GM18517 (cell line): ENCODE measurements at regions not wholly inside any gene's neighbourhood (a gene's known extent, or its start where the extent isn't known, plus 50 kb on each side); places are given as distances from the start of the nearest gene placed in this dataset.
"Not testable (repeated sequence)": the region's sequence is repeated elsewhere in the genome, so short reads cannot be mapped to it uniquely, and the experiment has no call there.

Experiments used
- ATAC-seq: cut with Tn5 transposase; IDR thresholded peaks from one replicate; pipeline ENCODE4 v1.9.1; 2021; ENCODE audit warnings: mild to moderate bottlenecking, moderate library complexity; ENCODE audit not compliant: unreplicated experiment

- no peak for ATAC-seq
These were observed 76.5 kb downstream of the ARL5B start for GRCh38 chr10:18735711-18736110.

DNA sequence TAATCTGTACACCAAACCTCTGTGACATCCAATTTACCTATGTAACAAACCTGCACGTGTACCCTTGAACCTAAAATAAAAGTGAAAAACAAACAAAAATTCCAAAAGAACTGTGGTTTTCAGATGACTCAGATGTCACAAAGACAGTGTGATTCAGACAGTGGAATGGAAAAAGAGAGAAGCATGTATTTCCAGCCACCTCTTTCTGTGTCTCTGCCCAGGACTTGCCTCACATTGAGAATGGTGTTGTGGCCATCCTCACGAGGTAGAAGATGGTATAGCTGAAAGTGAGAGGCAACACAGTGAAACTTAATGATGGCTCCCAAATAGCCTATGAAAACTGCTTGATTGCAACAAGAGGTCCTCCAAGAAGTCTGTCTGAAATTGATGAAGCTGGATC, 78.0 kb downstream of the ARL5B start:
- no peak for ATAC-seq

GRCh38 chr10:18737841-18738240, 78.6 kb downstream of the ARL5B start:
- no peak for ATAC-seq

DNA sequence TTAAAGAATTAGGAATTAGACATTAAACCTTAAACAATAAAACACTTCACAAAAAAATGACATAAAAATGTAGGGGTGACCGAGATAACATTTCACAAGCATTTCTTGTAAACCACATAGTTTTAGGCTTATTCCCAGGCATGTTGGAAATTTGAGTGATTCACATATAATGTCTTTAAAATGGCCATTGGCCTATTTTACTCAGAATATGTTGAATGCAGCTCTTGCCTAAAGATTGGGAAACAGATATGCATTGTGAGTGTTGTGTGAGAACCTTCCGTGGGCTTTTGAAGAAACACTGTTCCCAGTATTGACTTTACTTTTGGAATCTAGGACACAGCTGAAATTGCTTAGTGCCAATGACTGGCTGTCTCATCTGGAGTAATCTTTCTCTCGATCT, 79.6 kb downstream of the ARL5B start:
- ATAC-seq, result no peak

GRCh38 chr10:18743926-18744325, 84.7 kb downstream of the ARL5B start:
- ATAC-seq, result no peak

GRCh38 chr10:18753312-18753895, 94.2 kb downstream of the ARL5B start:
- ATAC-seq, result no peak

GRCh38 chr10:18759575-18759974, 100.3 kb downstream of the ARL5B start:
- peak; percentile 77 for ATAC-seq

- no peak for ATAC-seq
These were observed 101.6 kb downstream of the ARL5B start for GRCh38 chr10:18760836-18761235.

DNA sequence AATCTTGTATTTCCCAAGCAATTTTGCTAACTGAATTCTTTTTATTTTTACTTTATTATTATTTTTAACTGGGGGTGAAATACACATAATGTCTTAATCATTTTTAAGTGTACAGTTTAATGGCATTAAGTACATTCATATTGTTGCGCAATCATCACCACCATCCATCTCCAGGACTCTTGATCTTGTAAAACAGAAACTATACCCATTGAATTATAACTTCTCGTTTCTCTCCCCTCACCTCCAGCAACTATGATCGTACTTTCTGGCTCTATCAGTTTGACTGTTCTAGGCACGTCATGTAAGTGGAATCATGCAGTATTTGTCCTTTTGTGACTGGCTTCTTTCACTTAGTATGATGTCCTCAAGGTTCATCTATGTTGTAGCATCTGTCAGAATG, 108.8 kb downstream of the ARL5B start:
- ATAC-seq, result no peak

DNA sequence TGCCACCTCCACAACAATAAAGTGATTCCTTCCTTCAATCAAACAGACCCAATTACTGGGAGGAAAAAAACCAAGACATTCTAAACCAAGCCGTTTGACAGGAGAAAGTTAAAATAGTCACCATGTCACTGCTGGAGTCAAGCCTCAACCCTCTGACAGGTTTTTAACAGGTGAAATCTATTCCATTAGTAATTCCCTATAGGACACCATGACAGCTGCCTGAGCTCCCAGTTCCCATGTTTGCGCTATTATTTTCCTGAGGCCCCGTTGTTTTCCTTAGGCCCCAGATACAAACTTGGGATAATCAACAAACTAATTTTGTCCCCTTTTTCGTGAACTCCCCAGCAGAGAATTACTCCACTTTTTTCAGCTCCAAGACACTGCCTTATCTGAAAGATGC, 113.9 kb downstream of the ARL5B start:
- no peak for ATAC-seq

GRCh38 chr10:18777258-18777657, 118.0 kb downstream of the ARL5B start:
- ATAC-seq, result no peak

GRCh38 chr10:18786478-18786877, 127.2 kb downstream of the ARL5B start:
- no peak for ATAC-seq

GRCh38 chr10:18793951-18794350, 134.7 kb downstream of the ARL5B start:
- ATAC-seq, result no peak

DNA sequence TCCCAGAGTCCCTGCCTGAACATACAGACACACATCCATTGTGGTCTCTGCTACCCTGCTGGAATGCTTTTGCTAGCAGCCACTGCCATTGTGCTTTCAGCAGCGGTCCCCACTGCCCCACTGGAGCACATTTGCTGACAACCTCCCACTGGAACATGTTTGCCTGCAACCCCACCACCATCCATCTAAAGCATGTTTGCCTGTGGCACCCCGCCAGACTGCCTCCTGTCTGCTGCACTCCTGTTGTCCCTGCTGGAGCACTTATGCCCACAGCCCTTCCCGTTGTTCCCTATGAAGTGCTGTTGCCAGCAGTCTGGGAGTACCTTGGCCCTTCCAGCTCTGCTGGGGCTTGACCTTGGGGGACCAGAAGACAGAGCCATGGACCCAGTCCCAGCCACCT, 136.3 kb downstream of the ARL5B start:
- ATAC-seq, result no peak

DNA sequence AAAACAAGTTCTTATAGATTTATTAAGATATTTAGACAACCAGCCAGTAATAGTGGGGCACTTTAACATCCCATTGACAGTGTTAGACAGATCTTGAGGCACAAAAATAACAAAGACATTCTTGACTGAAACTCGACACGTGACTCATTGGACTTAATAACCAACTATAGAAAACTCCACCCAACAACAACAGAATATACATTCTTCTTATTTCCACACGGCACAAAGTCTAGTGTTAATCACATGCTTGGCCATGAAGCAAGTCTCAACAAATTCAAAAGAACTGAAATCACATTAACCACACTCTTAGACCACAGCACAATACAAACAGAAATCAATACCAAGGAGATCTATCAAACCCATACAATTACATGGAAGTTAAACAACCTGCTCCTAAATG, 138.1 kb downstream of the ARL5B start:
- ATAC-seq, result no peak

DNA sequence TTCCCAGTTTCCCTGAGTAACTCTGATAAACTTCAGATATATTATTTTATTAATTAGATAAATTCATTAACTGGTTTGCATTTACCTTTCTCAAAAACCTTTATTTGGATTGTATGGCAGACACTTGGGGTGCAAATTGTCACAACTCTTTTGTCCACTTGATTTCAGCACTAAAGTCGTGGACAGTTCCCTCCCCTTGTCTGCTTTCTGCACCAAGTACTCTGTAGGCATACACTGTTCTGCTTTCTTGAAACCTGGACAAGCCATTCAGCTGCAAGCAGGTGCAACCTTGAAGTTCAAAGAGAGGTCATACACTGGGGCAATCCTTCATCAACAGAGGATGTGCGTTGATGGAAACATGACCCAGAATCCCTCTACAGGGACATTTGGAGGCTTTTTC, 162.9 kb downstream of the ARL5B start:
- ATAC-seq, result no peak

DNA sequence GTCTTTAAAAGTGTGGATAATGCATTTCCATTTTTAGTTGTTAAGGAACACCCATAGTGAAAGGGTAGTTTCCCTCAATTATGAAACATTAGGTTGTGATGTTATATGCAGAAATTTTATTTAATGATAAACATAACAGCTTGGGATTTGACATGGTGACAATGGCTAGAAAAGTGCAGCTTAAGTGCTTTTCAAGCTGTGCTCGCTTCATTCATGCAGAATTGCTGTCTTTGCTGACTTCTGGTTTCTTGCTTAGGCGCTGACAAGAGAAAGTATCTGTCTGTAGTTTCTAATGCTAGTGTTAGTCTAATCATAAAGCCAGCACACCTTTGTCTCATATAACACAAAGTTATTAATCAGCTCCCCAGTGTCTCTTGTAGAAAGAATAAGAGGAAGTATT, 170.0 kb downstream of the ARL5B start:
- ATAC-seq, result no peak

- ATAC-seq, result no peak
These were observed 171.0 kb downstream of the ARL5B start for GRCh38 chr10:18830277-18830676.

GRCh38 chr10:18856623-18857022, 192.0 kb upstream of the MALRD1 start:
- not testable (repeated sequence) for ATAC-seq

GRCh38 chr10:18859659-18860058, 188.9 kb upstream of the MALRD1 start:
- no peak for ATAC-seq

DNA sequence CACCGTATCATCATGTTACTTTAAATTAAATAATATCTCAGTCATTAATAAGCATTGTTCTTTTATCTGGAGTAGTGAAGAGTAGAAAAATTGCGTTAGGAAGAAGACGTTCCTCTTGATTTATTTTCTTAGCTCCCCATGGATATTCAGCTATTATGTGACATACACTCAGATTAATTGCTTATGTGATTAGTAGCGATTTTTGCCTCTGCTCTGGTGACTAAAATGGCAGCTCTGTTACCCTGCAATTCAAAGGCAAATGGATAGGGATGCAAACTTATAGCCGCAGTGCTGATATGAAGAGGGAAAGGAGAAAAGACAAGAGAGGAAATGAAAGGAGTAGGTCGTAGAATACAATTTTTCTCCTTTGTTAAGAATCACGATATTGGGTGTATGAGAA, 188.4 kb upstream of the MALRD1 start:
- no peak for ATAC-seq

- no peak for ATAC-seq
These were observed 187.9 kb upstream of the MALRD1 start for GRCh38 chr10:18860631-18861240.

- no peak for ATAC-seq
These were observed 187.2 kb upstream of the MALRD1 start for GRCh38 chr10:18861382-18861781.
